PC-3 (cell line): ENCODE measurements at regions not wholly inside any gene's neighbourhood (a gene's known extent, or its start where the extent isn't known, plus 50 kb on each side); places are given as distances from the start of the nearest gene placed in this dataset.

Experiments used
- ATAC-seq: fragments of 200-7000 bp; cut with Tn5 transposase; 2 replicates; pipeline ENCODE4 v1.9.1; 2020; ENCODE audit warnings: mild to moderate bottlenecking, moderate library complexity
- BruUV-seq: library from RNA; stranded (reverse); fragments of 400-500 nt; replicated peaks from 2 replicates; lab custom pipeline; 2021; lab: Mats Ljungman, UMichigan
- CTCF ChIA-PET: fragments of 300-600 bp; sonication (Branson Sonifier 250); formaldehyde crosslinking; loops from one replicate; lab custom pipeline; 2022; ENCODE audit warnings: antibody characterized with exemption; lab: Charles Lee
- POLR2A ChIA-PET: fragments of 300-600 bp; sonication (Branson Sonifier 250); formaldehyde crosslinking; loops from one replicate; lab custom pipeline; 2022; ENCODE audit warnings: antibody characterized with exemption; ENCODE audit not compliant: unreplicated experiment; lab: Charles Lee
- DNase-seq: peaks from one replicate; pipeline ENCODE4 v3.0.0-alpha.2; 2015
- H2AFZ ChIP-seq: fragments of 300-600 bp; sonication (generic); 2 replicates; pipeline ENCODE4 v1.6.0; 2016; ENCODE audit warnings: antibody characterized with exemption, low read length
- H3F3A ChIP-seq: fragments of 300-600 bp; sonication (generic); one replicate; pipeline ENCODE4 v1.6.0; 2017; ENCODE audit warnings: antibody characterized with exemption, low read length, control low read depth, mild to moderate bottlenecking; ENCODE audit not compliant: unreplicated experiment
- H3K27ac ChIP-seq: fragments of 300-600 bp; sonication (generic); 2 replicates; pipeline ENCODE4 v1.5.1; 2016; ENCODE audit warnings: mild to moderate bottlenecking, low read length
- H3K27me3 ChIP-seq: fragments of 300-600 bp; sonication (generic); 2 replicates; pipeline ENCODE4 v1.6.1; 2016; ENCODE audit warnings: low read length, mixed read lengths
- H3K36me3 ChIP-seq: fragments of 300-600 bp; sonication (generic); 2 replicates; pipeline ENCODE4 v1.6.1; 2016; ENCODE audit warnings: low read depth, mixed run types, low read length, mixed read lengths
- H3K4me1 ChIP-seq: fragments of 300-600 bp; sonication (generic); 2 replicates; pipeline ENCODE4 v1.5.1; 2016; ENCODE audit warnings: low read length; ENCODE audit not compliant: insufficient read depth
- H3K4me2 ChIP-seq: fragments of 300-600 bp; sonication (generic); 2 replicates; pipeline ENCODE4 v1.6.0; 2016; ENCODE audit warnings: low read length
- H3K4me3 ChIP-seq: fragments of 300-600 bp; sonication (generic); 2 replicates; pipeline ENCODE4 v1.5.1; 2016; ENCODE audit warnings: mild to moderate bottlenecking, low read length, mixed read lengths
- H3K79me2 ChIP-seq: fragments of 300-600 bp; sonication (generic); 2 replicates; pipeline ENCODE4 v1.6.1; 2017; ENCODE audit warnings: low read length, mixed read lengths
- H3K9ac ChIP-seq: fragments of 300-600 bp; sonication (generic); 2 replicates; pipeline ENCODE4 v1.6.0; 2016; ENCODE audit warnings: mild to moderate bottlenecking, low read length
- H3K9me2 ChIP-seq: fragments of 300-600 bp; sonication (generic); replicated peaks from 2 replicates; pipeline ENCODE4 v1.6.1; 2016; ENCODE audit warnings: mixed run types, low read length, mixed read lengths
- H3K9me3 ChIP-seq: fragments of 300-600 bp; sonication (generic); 2 replicates; pipeline ENCODE4 v1.6.1; 2016; ENCODE audit warnings: low read length, mixed read lengths
- H4K20me1 ChIP-seq: fragments of 300-600 bp; sonication (generic); 2 replicates; pipeline ENCODE4 v1.6.1; 2016; ENCODE audit warnings: low read length, mixed read lengths
- EZH2 ChIP-seq: fragments of 300-600 bp; sonication (generic); IDR thresholded peaks from one replicate; pipeline ENCODE4 v1.6.1; 2017; ENCODE audit warnings: antibody characterized with exemption, mild to moderate bottlenecking, low read length; ENCODE audit not compliant: unreplicated experiment
- EZH2phosphoT487 ChIP-seq: fragments of 300-600 bp; sonication (generic); IDR thresholded peaks from 2 replicates; pipeline ENCODE4 v1.6.1; 2018; ENCODE audit warnings: mild to moderate bottlenecking, antibody characterized with exemption, low read length, borderline replicate concordance
- intact Hi-C: fragments of 100-400 bp; cut with micrococcal nuclease; formaldehyde crosslinking; loops from 2 replicates; pipeline ENCODE4 v1.9.0; 2023
- TF ChIP-seq, protein P1 (sequence below): fragments of 300-600 bp; sonication (generic); conservative IDR thresholded peaks from 2 replicates; pipeline ENCODE4 v1.5.1; 2017; ENCODE audit warnings: antibody characterized with exemption, low read depth, mild to moderate bottlenecking, low read length

DNA sequence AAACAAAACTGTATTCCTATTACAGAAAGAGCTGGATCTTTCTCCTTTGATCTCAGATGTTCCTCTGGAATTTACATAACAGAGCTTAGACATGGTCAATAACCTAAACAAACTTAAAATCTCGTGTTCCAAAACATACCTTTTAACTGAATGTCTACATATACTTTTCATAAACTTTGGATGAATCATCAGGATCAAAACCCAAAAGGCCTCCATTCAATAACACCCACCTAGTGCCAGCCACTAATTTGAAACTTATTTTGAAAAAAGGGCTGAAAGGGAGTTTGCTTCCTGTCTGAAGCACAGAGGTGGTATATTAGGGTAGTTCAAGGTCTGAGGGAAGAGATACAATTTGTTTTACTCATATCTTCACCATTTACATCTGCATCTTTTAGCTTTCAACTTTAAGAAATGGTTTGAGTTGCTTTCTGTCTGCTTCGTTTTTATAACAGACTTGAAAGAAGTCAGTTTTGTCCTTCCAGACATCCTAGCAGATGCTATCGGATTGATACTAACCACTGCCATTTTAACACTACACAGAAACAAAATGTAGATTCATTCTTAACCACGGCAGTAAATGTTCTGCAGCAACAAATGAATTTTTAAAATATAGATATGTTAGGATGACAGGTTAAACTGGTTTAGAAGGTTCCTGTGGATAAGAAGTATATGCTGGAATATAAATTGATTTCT is 242.8 kb upstream of the DKK2 start:
- Histone ChIP-seq H3K9me3 (no peaks in the 10 kb centered on the region), H3K79me2 (no peaks in the 10 kb centered on the region), H2AFZ (no peak overlapping the region), H3F3A (no peaks in the 10 kb centered on the region), H3K27ac (no peak overlapping the region), H3K4me3 (no peak overlapping the region), H3K36me3 (no peaks in the 10 kb centered on the region), H3K9ac (no peak overlapping the region), H3K9me2 (no peaks in the 10 kb centered on the region), H3K4me2 (no peak overlapping the region), H3K4me1 (peaks cover 8% of the 10 kb centered on the region; the same call in 1 of the 2 replicates), H4K20me1 (no peaks in the 10 kb centered on the region), H3K27me3 (no peaks in the 10 kb centered on the region)
- intact Hi-C loops, result no loop called here
- no peak for ATAC-seq
- ChIA-PET CTCF (no interaction called here), POLR2A (no interaction called here)
- DNase-seq, result no peak
- no peak for TF ChIP-seq EZH2phosphoT487
- TF ChIP-seq, protein P1, sequence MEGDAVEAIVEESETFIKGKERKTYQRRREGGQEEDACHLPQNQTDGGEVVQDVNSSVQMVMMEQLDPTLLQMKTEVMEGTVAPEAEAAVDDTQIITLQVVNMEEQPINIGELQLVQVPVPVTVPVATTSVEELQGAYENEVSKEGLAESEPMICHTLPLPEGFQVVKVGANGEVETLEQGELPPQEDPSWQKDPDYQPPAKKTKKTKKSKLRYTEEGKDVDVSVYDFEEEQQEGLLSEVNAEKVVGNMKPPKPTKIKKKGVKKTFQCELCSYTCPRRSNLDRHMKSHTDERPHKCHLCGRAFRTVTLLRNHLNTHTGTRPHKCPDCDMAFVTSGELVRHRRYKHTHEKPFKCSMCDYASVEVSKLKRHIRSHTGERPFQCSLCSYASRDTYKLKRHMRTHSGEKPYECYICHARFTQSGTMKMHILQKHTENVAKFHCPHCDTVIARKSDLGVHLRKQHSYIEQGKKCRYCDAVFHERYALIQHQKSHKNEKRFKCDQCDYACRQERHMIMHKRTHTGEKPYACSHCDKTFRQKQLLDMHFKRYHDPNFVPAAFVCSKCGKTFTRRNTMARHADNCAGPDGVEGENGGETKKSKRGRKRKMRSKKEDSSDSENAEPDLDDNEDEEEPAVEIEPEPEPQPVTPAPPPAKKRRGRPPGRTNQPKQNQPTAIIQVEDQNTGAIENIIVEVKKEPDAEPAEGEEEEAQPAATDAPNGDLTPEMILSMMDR, result no peak
- no peak for TF ChIP-seq EZH2
- BruUV-seq, result no TSS peak

DNA sequence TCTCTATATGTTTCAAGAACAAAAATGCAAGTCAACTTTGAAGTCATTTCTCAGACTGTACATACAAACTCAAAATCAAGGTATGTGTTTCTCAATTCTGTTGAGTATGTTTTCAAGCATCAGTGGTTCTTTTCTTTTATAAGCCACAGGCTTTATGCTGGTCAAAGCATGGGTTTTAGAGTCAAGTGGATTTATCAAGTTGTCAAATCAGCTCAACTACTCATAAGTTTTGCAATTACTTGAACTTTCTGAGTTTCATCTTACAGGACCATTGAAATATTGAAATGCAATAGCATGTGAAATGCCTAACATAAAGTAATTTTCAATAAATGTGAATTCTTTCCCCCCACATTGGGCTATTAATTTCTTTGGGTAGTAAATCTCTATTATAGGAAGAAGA is 239.9 kb upstream of the DKK2 start:
- no peak for ATAC-seq
- DNase-seq, result no peak
- ChIA-PET CTCF (no interaction called here), POLR2A (no interaction called here)
- Histone ChIP-seq H3K9me3 (no peaks in the 10 kb centered on the region), H3F3A (no peaks in the 10 kb centered on the region), H3K9me2 (no peaks in the 10 kb centered on the region), H3K27ac (no peak overlapping the region), H3K4me3 (no peak overlapping the region), H3K4me1 (peaks cover 8% of the 10 kb centered on the region; the same call in 1 of the 2 replicates), H4K20me1 (no peaks in the 10 kb centered on the region), H3K9ac (no peak overlapping the region), H2AFZ (no peak overlapping the region), H3K36me3 (no peaks in the 10 kb centered on the region), H3K79me2 (no peaks in the 10 kb centered on the region), H3K4me2 (no peak overlapping the region), H3K27me3 (no peaks in the 10 kb centered on the region)
- no TSS peak for BruUV-seq
- intact Hi-C loops, result no loop called here
- TF ChIP-seq, protein P1, result no peak

DNA sequence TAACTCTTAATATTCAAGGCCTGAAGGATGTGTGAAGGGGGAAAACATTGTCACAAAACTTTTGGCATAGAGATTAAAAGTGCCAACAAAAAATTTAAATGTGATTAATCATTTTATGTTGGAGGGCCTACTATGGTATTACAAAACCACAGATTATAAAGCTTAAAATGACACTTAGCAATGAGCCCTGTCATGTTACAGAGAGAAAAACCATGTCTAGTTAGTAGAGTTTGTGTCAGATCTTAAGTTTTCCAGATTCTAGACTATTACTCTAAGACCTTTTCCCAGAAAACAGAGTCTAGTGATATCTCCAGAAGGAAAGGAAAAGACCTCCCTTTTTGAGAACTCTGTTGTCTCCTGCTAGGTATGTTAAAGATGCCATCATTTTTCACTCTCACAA is 239.1 kb upstream of the DKK2 start:
- H3K27me3 ChIP-seq, result no peaks in the 10 kb centered on the region
- H3K79me2 ChIP-seq, result no peaks in the 10 kb centered on the region
- intact Hi-C loops, result no loop called here
- ATAC-seq (no peak), DNase-seq (no peak)
- POLR2A ChIA-PET, result no interaction called here
- H3K9me2 ChIP-seq, result no peaks in the 10 kb centered on the region
- no peak overlapping the region for H3K4me2 ChIP-seq
- no peak overlapping the region for H2AFZ ChIP-seq
- H3K9me3 ChIP-seq, result no peaks in the 10 kb centered on the region
- no peaks in the 10 kb centered on the region for H4K20me1 ChIP-seq
- H3F3A ChIP-seq, result no peaks in the 10 kb centered on the region
- TF ChIP-seq EZH2 (no peak), EZH2phosphoT487 (no peak)
- TF ChIP-seq, protein P1, result no peak
- no peak overlapping the region for H3K4me3 ChIP-seq
- no peaks in the 10 kb centered on the region for H3K36me3 ChIP-seq
- H3K4me1 ChIP-seq, result peaks cover 8% of the 10 kb centered on the region; the same call in 1 of the 2 replicates
- CTCF ChIA-PET, result no interaction called here
- H3K27ac ChIP-seq, result no peak overlapping the region
- no TSS peak for BruUV-seq
- H3K9ac ChIP-seq, result no peak overlapping the region
